ENCODE measurements at regions not wholly inside any gene's neighbourhood (a gene's known extent, or its start where the extent isn't known, plus 50 kb on each side); places are given as distances from the start of the nearest gene placed in this dataset.

DNA sequence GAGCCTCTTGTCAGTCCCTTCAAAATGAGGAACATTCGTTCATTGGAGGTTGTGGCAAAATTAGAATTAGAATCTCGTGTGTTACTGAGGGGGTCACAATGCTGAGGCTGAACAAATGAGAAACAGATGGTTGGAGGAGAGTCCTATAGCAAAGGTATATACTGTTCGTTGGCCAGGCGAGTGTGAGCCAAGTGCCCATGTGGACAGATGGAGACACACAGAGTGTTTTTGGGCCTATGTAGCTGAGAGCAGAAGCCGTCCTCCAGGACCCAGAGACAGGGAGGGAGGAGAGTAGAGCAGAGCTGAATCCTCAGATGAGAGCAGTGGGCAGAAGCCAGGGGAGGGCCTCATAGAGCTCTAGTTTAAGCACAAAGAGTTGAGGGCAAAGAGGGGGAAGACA lies 98.9 kb downstream of the NR1D2 start:
- WGBS: 85% methylated on average over 5 of the region's 5 CpGs
- Histone ChIP-seq H3K4me1 (peaks cover 40% of the 10 kb centered on the region), H3K4me3 (no peak overlapping the region), H3K36me3 (no peaks in the 10 kb centered on the region), H3K9me3 (no peaks in the 10 kb centered on the region), H3K27me3 (no peaks in the 10 kb centered on the region), H3K27ac (no peak overlapping the region)
- DNase-seq (ENCODE audit: low spot score in 2 of 2): no peak
- TF ChIP-seq POLR2AphosphoS5 (IDR thresholded peaks at IDR 0.05) (no peak), EP300 (IDR thresholded peaks at IDR 0.05) (no peak), POLR2A (IDR thresholded peaks at IDR 0.05) (no peak)
- TF ChIP-seq, protein P1, sequence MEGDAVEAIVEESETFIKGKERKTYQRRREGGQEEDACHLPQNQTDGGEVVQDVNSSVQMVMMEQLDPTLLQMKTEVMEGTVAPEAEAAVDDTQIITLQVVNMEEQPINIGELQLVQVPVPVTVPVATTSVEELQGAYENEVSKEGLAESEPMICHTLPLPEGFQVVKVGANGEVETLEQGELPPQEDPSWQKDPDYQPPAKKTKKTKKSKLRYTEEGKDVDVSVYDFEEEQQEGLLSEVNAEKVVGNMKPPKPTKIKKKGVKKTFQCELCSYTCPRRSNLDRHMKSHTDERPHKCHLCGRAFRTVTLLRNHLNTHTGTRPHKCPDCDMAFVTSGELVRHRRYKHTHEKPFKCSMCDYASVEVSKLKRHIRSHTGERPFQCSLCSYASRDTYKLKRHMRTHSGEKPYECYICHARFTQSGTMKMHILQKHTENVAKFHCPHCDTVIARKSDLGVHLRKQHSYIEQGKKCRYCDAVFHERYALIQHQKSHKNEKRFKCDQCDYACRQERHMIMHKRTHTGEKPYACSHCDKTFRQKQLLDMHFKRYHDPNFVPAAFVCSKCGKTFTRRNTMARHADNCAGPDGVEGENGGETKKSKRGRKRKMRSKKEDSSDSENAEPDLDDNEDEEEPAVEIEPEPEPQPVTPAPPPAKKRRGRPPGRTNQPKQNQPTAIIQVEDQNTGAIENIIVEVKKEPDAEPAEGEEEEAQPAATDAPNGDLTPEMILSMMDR (IDR thresholded peaks at IDR 0.05): no peak

DNA sequence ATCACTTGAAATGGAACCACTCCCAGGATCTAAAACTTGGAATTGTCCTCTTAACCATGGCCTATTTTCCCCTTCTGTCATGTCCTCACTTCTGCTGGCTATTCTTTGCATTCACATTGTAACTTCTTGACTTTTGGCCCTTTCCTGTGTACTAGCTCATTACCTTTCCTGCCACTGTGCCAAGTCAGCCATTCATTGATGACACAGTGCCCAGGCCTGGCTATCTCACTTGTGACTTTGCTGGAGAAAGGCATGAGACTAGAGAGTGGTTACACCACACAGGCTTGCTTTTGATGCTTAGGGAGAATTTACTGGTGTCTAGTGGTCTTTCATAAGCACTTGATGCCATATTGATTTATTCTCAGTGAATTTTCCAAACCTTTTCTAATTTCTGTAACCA lies 101.1 kb downstream of the NR1D2 start:
- Histone ChIP-seq H3K4me1 (peaks cover 40% of the 10 kb centered on the region), H3K4me3 (no peak overlapping the region), H3K27ac (no peak overlapping the region), H3K9me3 (no peaks in the 10 kb centered on the region), H3K27me3 (no peaks in the 10 kb centered on the region), H3K36me3 (no peaks in the 10 kb centered on the region)
- DNase-seq (ENCODE audit: low spot score in 2 of 2): no peak
- no peak for TF ChIP-seq EP300 (IDR thresholded peaks at IDR 0.05)
- TF ChIP-seq POLR2AphosphoS5 (IDR thresholded peaks at IDR 0.05): no peak
- TF ChIP-seq POLR2A (IDR thresholded peaks at IDR 0.05): no peak
- TF ChIP-seq, protein P1 (IDR thresholded peaks at IDR 0.05): no peak

DNA sequence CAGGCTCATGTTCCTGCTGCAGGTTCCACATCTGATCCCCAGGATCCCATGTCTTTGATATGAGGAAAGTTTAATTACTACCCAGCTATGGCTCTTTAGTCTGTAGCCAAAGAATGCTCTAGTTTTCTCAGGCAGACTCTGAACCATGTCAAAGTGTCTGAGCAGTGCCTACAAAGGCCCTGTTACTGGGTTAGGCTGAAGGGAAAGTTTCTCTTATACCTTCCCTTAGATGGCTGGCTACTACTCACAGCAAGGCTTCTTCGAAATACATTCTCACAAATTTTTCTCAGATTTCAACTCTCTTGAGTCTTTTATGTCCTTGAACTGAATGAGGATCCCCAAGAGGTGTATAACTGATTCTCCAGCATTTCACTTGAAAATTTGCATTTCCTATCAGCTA lies 102.4 kb downstream of the NR1D2 start:
- no peak for DNase-seq (ENCODE audit: low spot score in 2 of 2)
- Histone ChIP-seq H3K4me1 (peaks cover 31% of the 10 kb centered on the region), H3K27ac (peak overlapping the region; percentile 85), H3K27me3 (no peaks in the 10 kb centered on the region), H3K4me3 (no peak overlapping the region), H3K36me3 (no peaks in the 10 kb centered on the region), H3K9me3 (no peaks in the 10 kb centered on the region)
- TF ChIP-seq POLR2AphosphoS5 (IDR thresholded peaks at IDR 0.05): no peak
- no peak for TF ChIP-seq POLR2A (IDR thresholded peaks at IDR 0.05)
- no peak for TF ChIP-seq EP300 (IDR thresholded peaks at IDR 0.05)
- TF ChIP-seq, protein P1 (IDR thresholded peaks at IDR 0.05): no peak
- WGBS: no CpG with 5 or more reads among the region's 1 CpG

DNA sequence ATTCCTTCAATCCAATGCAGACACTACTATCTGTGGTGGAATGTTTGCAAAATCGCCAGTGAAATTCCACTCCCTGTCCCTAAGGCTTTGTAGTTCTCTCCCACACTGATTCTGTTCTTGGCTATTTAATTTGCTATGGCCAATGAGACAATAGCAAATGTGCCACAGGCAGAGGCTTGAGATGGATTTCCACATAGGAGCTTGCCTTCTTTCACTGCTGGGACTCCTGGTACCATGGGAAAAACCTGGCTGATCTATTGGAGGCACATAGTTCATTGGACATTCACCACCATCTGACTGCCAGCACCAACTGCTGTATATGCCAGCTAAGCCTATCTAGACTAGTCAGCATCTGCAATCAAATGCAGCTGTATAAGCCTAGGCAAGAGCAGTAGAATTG lies 103.8 kb downstream of the NR1D2 start:
- no peaks in the 10 kb centered on the region for H3K27me3 ChIP-seq
- H3K36me3 ChIP-seq: no peaks in the 10 kb centered on the region
- H3K27ac ChIP-seq: peak overlapping the region; percentile 85
- TF ChIP-seq EP300 (IDR thresholded peaks at IDR 0.05) (no peak), POLR2A (IDR thresholded peaks at IDR 0.05) (no peak), POLR2AphosphoS5 (IDR thresholded peaks at IDR 0.05) (no peak)
- TF ChIP-seq, protein P1 (IDR thresholded peaks at IDR 0.05): no peak
- 36% methylated on average over 1 of the region's 1 CpG for WGBS
- DNase-seq (ENCODE audit: low spot score in 2 of 2): no peak
- peaks cover 19% of the 10 kb centered on the region for H3K4me1 ChIP-seq
- H3K4me3 ChIP-seq: no peak overlapping the region
- no peaks in the 10 kb centered on the region for H3K9me3 ChIP-seq

DNA sequence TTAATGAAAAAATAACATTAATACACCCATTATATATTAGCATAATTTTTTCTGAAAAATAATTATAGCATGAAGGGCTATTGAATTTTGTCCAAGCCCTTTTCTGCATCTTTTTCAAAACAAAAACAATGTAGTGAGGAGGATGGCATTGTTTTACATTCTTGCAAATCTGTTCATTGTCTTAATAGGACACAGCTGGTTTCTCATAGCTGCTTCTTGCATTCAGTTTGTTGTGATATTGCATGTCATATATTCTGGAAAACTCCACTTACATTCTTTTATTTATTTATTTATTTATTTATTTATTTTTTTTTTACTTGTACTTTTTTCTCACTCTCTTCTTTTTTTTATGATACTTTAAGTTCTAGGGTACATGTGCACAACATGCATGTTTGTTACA lies 107.4 kb downstream of the NR1D2 start:
- H3K4me1 ChIP-seq: peaks cover 16% of the 10 kb centered on the region
- no peak overlapping the region for H3K4me3 ChIP-seq
- no peaks in the 10 kb centered on the region for H3K27me3 ChIP-seq
- H3K36me3 ChIP-seq: no peaks in the 10 kb centered on the region
- no peaks in the 10 kb centered on the region for H3K9me3 ChIP-seq
- H3K27ac ChIP-seq: no peak overlapping the region
- DNase-seq (ENCODE audit: low spot score in 2 of 2): no peak
- no peak for TF ChIP-seq POLR2A (IDR thresholded peaks at IDR 0.05)
- TF ChIP-seq EP300 (IDR thresholded peaks at IDR 0.05): no peak
- TF ChIP-seq, protein P1 (IDR thresholded peaks at IDR 0.05): no peak
- no peak for TF ChIP-seq POLR2AphosphoS5 (IDR thresholded peaks at IDR 0.05)
